CD4-positive, alpha-beta T cell treated with Interleukin-4 for 4 hours (primary cell): ENCODE measurements at regions not wholly inside any gene's neighbourhood (a gene's known extent, or its start where the extent isn't known, plus 50 kb on each side); places are given as distances from the start of the nearest gene placed in this dataset.

Source experiments
- DNase-seq: peaks from one replicate; pipeline ENCODE4 v3.0.0-alpha.2; 2020

GRCh38 chr2:6429210-6429986 is 436.3 kb downstream of the CMPK2 start:
- DNase-seq: no peak

- DNase-seq: no peak
These were observed 431.3 kb downstream of the CMPK2 start for GRCh38 chr2:6434438-6434837.

GRCh38 chr2:6441800-6442199 is 423.9 kb downstream of the CMPK2 start:
- DNase-seq: no peak

GRCh38 chr2:6442252-6442985 is 423.3 kb downstream of the CMPK2 start:
- no peak for DNase-seq

DNA sequence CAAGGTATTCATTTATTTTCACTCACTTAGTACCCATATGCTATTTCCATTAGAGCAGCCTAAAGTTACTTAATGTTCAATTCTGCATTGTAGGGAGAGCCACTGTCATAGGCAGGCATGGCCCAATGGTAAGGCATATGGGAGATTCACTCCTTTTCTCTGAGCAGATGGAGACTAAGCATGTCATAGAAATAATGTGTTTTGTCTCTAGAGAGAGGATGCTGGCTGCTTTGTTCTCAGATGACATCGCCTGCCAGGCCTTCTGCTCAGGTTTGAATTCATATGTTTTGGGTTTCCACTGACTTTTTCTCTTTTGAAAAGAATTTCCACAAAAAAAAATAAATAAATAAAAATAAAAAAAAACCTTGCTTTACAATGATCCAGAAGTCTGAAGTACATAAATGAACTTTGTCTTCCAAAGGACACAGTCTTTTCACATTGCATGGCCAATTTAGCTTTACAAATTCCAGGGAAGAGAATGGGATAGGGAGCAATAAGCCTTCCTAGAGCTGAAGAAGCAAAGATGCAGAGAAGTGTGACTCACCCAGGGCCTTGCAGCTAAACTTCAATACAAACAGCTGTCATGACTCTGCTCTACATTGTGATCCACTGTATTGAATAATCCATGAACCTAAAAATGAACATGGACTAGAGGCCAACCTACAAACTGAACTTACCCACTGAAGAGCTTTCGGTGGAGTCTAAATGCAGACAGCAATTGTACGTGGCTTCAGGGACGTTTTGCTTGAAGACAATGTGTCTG is 422.5 kb downstream of the CMPK2 start:
- no peak for DNase-seq

DNA sequence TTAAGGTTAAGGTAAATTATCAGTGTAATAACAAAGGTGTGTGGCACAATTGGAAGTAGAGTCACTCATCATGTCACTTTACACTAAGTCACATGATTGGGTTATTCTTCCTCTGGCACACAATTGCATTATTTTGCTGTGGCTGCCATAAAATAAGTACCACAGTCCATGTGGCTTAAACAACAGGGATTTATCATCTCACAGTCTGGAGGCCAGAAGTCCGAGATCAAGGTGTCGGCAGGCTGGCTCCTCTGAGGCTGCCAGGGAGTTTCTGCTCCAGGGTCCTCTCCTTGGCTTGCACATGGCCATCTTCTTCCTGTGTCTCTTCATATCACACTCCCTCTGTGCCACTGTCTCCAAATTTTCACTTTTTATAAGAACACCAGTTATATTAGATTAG is 421.2 kb downstream of the CMPK2 start:
- no peak for DNase-seq

- DNase-seq: no peak
These were observed 420.6 kb downstream of the CMPK2 start for GRCh38 chr2:6445156-6445555.

DNA sequence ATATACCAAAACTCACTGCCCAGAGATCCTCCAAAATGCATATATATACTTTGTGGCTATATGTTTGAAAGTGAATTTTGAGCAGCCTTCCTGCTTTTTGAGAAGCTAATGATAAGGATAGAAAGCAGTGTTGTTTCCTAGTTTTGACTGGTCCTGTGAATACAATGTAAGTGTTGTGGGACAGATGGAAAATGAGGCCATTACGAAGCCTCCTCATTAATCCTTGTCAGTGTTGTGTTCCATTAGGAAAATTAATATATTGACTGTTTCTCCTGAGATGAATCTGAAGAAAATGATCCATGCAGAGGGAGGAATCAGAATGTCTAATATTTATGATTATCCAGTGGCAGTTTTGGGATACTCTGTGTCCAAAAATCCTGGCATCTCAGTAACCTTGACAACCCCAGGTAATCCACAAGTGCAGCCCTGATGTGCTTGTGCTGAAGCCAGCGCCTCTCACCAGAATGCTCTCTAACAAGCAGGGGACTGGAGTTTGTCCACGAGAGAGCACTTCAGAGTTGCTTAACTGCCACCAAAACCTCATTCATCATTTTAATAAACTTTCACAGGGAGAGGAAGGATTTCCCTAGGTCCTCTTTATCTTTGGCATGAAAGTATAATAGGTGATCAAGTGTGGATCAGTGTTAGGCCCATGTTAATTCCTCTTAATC is 418.6 kb downstream of the CMPK2 start:
- no peak for DNase-seq

GRCh38 chr2:6448893-6449292 is 416.8 kb downstream of the CMPK2 start:
- no peak for DNase-seq

DNA sequence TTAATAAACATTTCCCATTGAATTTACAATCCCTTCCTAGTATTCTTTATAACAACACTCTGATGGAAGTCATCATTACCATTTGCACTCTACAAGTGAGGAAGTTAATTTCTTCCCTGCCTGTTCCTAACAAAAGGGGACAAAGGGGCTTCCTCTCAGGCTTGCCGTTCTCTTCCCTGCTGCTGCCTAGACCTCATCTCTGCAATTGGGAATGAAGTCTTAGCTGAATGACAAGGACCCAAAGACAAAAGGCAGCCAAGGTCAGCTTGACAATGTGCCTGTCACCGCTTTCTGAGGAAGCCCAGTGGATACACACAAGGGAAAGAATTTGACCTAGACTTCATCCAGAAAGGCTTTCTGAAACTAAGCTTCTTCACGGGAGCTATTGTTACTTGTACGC is 416.4 kb downstream of the CMPK2 start:
- no peak for DNase-seq

GRCh38 chr2:6452702-6453481 is 412.8 kb downstream of the CMPK2 start:
- DNase-seq: no peak

DNA sequence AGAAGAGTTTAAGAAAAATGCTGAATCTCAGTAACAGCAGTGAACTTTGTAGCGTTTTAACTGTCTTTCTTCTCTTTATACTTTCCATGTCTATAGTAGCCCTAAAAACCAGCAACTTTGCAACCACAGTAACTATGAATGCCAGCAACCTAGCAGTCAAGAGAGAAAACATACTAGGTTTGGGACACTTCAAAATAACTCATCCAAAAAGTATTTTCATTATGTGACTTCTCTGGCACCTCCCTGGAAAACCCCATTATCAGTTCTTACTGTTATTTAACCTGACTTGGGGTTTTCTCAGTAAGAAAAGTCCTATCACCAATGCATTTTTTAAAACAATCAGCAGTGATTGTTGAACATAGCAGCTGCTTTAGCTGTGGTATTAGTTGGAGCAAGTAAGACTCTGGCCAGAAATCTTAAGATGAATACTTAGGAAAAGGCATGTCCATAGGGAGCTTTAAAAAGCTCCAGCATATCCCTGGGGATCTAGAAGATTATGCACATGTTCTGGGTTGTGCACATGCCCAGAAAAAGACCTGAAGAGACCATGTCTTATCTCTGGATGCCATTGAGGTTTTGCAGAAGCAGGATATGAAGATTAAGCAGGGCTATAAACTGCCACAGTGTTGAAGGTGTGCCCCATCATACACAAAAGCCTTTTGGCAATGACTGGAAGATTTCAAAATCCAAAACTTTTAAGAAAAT is 411.3 kb downstream of the CMPK2 start:
- no peak for DNase-seq

DNA sequence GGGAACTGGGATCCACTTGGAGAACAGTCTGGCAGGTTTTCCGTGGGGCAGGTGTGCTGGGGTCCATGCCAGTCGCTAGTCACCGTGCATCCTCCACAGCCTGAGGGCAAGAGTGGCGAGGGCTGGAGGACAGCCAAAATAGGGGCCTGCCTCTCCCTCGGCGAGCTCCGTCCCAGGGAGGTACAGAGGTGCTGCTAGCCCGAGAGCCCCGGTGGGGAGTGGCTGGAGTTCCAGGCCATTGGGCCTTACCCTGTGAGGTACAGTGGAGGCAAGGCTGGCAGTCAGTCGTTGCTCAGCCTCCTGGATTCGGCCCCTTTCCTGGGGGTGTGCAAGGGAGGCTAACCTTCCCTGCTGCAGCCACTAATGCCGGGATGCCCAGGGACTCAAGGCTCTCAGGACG is 406.6 kb downstream of the CMPK2 start:
- no peak for DNase-seq

DNA sequence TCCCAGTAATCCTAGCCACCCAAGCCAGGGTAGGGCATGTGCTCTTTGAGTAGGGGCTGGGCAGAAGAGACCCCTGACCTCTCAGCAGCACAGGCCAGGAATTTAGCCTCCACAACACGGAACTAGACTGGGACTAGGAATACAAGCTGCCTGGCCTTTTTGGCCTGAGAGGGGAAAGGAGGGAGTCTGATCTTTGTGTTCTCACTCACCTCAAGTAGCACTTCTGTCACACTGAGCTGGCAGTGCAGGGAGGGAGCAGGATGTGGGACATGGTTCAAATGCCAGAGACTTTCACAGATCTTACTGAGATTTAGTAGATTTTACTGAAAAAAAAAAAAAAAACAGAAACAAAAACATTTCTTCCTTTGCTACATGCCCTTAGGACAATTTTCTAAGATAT is 395.2 kb downstream of the CMPK2 start:
- DNase-seq: no peak

- DNase-seq: no peak
These were observed 394.3 kb downstream of the CMPK2 start for GRCh38 chr2:6471419-6471818.

DNA sequence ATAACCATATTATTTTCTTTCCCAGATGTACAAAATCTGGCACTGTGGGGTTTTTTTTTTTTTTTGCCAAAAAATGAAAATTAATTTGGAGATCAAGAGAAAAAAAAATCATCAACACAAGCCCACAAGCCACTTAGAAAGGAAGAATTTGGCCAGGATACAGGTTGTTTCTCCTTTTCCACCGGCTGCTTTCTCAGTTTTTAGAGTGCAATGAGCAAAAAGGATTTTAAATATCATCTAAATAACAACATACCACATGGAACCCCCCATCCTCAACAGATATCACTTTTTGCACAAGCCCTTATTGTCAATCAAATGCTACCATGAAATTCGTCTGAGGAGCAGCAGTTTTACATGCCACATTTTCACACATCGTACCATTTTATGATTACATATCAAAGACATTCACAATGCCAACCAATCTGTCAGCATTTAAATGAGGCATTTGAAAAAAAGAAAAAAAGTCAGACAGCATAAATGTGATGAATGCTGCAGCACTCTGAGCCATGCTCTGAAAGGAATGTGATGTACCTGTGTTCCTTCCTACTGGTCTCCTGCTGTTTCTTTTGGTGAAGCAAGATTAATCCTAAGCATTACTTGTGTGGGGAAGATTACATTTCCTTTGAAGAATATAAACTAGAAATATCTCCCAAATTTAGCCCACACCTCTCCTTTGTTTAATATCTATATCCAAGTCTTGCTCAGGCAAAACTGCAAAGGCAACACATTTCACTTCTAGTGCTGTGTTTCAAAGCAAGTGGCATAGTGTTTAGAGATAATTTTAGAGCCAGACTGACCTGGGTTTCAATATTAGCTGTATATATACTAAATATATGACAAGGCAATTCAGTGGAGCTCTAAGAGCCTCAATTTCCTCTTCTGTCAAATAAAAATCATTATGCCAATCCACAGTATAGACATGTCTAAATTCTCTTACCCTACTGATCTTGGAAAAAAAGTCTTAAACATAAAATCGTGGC is 391.3 kb downstream of the CMPK2 start:
- DNase-seq: no peak

- DNase-seq: no peak
These were observed 390.4 kb downstream of the CMPK2 start for GRCh38 chr2:6475155-6475940.

DNA sequence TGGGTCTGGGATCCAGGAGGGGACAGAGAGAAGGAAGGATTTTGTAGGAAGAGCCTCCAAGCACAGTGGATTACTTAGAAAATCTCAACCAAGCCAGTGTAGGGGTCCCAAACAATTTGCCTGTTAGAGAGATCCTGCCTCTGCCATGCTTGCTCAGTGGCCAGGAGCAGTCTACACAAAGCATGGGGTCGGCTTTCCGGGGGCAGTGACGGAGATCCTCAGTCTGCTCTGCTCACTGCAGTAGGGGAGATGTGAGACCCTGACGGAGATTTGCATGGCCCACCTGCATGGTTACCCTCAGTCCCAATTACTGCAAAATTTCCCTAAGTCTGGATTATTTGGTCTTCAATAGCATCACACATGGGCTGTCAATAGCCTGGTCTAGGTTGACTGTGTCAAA is 385.2 kb downstream of the CMPK2 start:
- no peak for DNase-seq

DNA sequence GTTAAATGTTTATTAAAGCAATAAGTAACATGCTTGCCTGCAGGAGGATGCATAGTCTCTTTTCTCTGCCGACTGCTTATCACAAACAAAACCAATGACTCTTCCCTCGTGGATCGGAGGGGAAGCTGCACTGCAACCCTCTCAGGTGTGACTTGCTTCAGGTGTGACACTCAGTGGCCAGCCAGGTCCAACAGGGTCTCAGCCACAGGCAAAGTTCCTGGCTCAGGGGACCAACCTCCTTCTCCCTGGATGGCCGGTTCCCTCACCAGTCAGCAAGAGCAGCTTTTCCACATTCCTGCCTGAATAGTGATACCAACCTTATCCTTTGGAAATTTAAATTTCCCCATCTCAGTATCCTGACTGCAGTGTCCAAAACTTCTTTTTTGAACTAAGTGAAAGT is 383.5 kb downstream of the CMPK2 start:
- DNase-seq: no peak

DNA sequence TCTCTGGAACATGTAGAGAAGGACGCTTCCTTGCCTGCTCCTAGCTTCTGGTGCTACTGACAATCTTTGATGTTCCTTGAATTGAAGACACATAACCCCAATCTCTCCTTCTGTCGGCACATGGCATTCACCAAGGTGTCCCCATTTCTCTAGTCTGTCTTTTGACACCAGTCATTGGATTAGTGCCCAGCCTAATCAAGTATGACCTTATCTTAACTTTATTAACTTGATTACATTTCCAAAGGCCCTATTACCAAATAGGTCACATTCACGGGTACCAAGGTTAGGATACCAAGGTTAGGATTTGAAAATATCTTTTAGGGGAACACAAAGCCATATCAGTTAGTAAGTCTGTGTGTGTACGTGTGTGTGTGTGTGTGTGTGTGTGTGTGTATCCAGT is 377.9 kb downstream of the CMPK2 start:
- DNase-seq: no peak
